HG03135 (cell line): ENCODE measurements at regions not wholly inside any gene's neighbourhood (a gene's known extent, or its start where the extent isn't known, plus 50 kb on each side); places are given as distances from the start of the nearest gene placed in this dataset.
"Not testable (repeated sequence)": the region's sequence is repeated elsewhere in the genome, so short reads cannot be mapped to it uniquely, and the experiment has no call there.

ENCODE experiments used
- ATAC-seq: cut with Tn5 transposase; IDR thresholded peaks from one replicate; pipeline ENCODE4 v1.9.1; 2021; ENCODE audit warnings: mild to moderate bottlenecking, moderate library complexity; ENCODE audit not compliant: unreplicated experiment

GRCh38 chr6:115575285-115575684, 485.4 kb downstream of the FRK start:
- no peak for ATAC-seq

DNA sequence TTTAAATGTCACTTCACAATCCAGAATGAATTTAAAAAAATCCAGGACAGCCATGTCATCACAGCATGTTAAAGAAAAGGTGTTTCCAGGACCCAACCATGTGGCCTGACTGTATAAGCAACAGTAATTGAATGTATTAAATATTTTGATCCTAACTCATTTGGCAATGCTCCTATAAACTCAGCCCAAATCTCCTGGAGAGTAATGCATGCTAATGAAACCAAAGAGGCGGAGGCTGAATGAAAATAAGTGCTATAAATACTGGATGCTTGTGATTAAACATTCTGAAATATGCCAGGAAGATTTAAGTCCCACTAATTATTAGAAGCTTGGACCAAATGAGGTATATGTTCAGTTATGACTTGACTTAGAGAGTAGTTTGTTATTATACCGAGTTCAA, 486.8 kb downstream of the FRK start:
- no peak for ATAC-seq

DNA sequence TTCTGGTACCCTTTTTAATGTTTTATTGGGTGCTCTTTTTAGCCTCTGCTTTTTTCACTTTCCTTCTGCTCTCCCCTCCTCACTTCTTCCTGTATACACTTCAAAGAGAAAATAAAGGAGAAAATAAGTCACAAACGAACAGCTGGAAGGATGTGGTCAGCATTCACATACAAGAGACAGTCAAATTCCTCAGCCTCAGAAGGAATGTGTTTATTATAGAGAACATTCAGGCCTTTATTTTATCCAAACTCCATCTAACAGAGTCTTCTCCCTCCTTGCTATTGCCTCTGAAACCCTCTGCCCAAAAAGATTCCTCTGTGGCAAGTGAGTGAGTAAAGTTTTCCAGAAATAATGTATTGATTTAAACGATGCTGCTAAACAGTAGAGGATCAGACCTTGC, 490.4 kb downstream of the FRK start:
- no peak for ATAC-seq

- no peak for ATAC-seq
Measured at GRCh38 chr6:115554060-115554459, 506.6 kb downstream of the FRK start.

- no peak for ATAC-seq
Measured at GRCh38 chr6:115551527-115551926, 509.2 kb downstream of the FRK start.

GRCh38 chr6:115545672-115545986, 515.1 kb downstream of the FRK start:
- ATAC-seq, result no peak

DNA sequence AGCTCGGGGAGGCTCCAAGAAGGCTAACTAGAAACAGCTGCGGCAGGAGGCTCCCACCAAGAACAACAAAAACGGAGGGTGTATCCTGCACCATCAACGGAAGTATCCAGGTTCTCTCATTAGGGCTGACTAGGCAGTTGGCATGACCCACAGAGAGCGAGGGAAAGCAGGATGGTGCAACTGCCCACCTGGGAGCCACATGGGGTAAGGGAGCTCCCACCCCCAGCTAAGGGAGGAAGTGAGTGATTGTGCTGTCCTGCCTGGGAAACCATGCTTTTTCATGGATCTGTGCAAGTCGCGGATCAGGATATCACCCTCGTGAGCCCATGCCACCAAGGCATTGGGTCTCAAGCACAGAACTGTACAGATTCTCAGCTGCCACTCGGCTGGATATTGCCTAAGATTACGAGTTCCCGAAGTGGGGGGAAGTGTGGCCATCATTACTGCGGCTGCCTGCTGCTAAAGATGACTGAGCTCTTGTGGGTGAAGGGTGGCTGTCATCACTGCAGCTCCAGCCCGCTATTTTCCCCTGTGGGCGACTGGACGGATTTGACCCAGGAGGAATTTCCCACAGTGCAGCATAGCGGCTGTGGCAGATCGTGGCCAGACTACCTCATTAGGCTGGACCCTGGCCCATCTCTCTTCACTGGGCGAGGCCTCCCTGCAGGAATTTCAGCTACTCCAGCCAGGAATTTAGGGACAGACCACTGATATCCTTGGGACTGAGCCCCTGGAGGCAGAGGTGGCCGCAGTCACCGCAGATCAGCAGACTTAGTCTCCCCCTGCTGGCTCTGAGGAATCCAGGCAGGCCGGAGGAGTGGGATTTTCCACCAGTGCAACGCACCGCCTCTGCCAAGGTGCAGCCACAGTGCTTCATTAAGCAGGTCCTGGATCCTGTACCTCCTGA, 515.7 kb downstream of the FRK start:
- ATAC-seq, result no peak

- ATAC-seq, result no peak
Measured at GRCh38 chr6:115540077-115540869, 520.4 kb downstream of the FRK start.

DNA sequence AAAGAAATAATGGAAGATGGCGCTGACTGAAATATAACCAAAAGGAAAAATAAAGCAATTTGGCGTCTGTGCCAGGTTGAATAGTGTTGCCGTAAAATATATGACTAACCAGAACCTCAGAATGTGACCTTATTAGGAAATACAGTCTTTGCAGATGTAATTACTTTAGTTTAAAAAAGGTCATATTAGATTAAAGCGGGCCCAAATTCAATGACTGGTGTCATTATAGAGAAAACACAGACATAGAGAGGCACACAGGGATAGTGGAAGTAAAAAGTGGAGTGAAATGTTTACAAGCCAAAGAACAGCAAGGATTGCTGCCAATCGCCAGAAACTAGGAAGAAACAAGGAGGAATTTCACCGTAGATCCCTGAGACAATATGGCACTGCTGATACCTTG, 521.2 kb downstream of the FRK start:
- no peak for ATAC-seq

DNA sequence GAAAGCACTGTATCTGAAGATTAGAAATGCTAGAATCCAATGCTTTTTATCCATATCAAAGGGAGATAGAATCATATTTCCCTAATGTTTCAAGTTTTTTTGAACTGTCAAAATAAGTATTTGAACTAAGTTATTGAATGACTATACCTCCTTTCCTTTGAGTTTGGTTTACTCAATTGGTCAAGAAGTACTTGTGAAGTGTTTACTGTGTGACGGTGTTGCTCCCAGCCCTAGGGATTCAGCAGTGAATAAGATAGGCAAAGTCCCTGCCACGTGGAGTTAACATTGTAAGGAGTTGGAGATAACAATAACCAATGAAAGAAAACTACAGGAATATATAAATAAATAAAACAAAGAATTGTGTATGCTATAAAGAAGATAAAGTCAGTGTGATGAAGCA, 535.9 kb downstream of the FRK start:
- no peak for ATAC-seq

- not testable (repeated sequence) for ATAC-seq
Measured at GRCh38 chr6:115521747-115522146, 538.9 kb downstream of the FRK start.

- no peak for ATAC-seq
Measured at GRCh38 chr6:115514656-115515055, 546.0 kb downstream of the FRK start.

GRCh38 chr6:115512923-115513322, 547.8 kb downstream of the FRK start:
- ATAC-seq, result no peak

DNA sequence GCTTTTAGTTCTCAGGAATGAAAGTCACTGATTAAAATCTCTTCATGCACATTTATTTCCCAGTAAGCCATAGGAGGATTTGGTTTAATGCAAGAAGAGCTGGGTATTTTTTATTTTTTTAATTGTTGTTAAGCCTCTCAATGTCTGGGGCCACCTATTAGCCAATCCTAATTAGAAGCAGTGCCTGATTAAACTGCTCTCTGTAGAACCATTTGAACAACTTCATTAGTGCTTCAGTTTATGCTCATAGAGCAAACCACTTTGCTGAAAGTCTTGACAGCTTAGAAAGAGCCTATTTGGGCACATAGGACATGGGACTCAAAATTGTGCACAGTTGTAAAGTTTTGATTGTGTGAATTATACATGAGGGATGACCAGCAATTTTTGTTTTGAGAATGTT, 548.9 kb downstream of the FRK start:
- ATAC-seq, result no peak

- ATAC-seq, result not testable (repeated sequence)
Measured at GRCh38 chr6:115502432-115502831, 558.3 kb downstream of the FRK start.

GRCh38 chr6:115495184-115495583, 565.5 kb downstream of the FRK start:
- no peak for ATAC-seq

DNA sequence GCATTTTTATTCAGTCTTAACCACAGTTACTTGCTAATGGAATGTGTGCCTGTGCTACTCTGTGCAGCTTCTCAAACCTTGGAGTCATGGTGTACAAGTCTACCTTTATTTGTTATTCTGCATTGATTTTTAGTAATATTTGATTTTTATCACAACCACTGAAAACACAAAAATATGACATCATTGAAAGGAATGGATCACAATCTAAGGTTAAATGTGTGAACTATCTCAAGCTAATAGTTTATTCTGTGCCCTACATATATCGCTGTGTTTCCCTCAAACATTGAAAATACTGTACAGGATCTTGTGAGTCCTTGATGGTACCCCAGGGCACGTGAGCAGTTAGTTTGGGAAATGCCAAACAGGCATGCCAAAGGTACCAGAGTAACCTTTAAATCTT, 573.4 kb downstream of the FRK start:
- no peak for ATAC-seq

- no peak for ATAC-seq
Measured at GRCh38 chr6:115485400-115485799, 575.3 kb downstream of the FRK start.

DNA sequence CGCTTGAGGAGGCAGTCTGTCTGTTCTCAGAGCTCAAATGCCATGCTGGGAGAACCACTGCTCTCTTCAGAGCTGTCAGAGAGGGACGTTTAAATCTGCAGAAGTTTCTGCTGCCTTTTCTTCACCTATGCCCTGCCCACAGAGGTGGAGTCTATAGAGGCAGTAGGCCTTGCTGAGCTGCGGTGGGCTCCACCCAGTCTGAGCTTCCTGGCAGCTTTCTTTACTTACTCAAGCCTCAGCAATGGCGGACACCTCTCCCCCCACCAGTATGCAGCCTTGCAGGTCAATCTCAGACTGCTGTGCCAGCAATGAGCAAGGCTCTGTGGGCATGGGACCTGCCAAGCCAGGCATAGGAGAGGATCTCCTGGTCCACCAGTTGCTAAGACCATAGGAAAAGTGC, 580.1 kb downstream of the FRK start:
- not testable (repeated sequence) for ATAC-seq

DNA sequence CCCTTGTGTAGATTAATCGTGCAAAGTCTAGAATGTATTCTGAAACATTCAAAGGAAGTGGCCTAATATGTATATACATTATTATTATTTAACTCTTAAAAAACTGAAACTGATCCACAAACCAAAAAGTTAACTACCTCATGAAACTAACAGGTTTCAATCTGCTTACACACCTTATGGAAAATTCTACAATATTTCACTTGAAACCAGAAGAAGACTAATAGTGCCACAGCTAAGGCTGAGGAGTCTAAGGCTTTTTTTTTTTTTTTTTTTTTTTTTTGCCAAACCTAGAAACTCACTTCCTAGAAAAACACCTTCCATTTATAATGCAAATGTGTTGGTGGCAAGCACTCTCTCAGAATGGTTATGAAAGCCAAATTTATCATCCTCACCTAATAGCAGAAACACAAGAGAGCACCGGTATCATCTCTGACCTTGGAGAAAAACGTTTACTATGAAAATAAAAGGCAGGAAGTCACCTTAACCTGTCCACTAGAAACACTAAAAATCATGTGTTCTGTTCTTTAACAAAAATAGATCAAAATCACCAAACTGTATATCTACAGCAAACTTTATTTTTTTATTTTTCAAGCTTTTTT, 586.1 kb downstream of the FRK start:
- no peak for ATAC-seq

DNA sequence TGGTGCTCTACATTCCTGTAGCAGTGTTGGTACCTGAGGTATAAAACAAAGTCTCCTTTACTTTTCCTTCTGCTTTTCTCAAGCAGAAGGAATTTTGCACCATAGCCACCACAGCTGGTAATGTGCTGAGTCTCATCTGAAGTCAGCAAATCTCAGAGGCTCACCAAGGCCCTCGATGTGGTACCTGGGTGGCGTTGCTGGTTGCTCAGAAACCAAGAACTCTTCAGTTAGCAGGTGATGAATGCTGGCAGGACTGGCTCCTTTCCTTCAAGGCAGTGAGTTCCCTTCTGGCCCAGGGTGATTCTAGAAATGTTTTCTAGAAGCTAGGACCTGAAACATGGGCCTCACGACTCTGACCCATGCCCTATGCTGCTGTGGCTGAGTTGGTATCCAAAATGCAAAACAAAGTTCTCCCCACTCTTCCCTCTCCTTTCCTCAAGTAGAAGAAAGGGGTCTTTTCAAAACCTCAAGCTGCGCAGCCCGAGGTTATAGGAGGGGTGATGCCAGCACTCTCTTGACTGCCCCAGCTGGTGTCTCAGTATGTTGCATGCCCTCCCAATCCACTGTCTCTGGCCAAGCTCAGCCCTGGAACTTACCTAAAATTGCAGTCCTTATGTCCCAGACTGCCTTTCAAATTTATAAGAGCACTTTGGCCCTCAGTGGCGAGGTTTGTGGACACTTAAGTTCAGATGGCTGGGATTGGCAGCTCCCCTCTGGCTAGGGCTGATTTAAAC, 592.3 kb downstream of the FRK start:
- no peak for ATAC-seq
